Esophagus squamous epithelium (tissue), 5 donors: ENCODE measurements at regions not wholly inside any gene's neighbourhood (a gene's known extent, or its start where the extent isn't known, plus 50 kb on each side); places are given as distances from the start of the nearest gene placed in this dataset.

Source experiments
- DNase-seq: peaks from one replicate; lab custom pipeline; 2025; lab: John Stamatoyannopoulos, UW
- H3K27ac ChIP-seq, 4 donors: fragments of 200-600 bp; sonication (generic); one replicate each; pipeline ENCODE4 v1.5.1; 2016 to 2019; ENCODE audit warnings: mild to moderate bottlenecking in 1 of 4
- H3K27me3 ChIP-seq, 4 donors: fragments of 200-600 bp; sonication (generic); 1 replicate in 3 of 4; 2 replicates in 1 of 4; pipeline versions ENCODE4 v1.5.1 to v1.6.0; 2017 to 2021; ENCODE audit warnings: antibody characterized with exemption in 1 of 4
- H3K36me3 ChIP-seq, 3 donors: fragments of 200-600 bp; sonication (generic); one replicate each; pipeline ENCODE4 v1.5.1; 2016 to 2019
- H3K4me1 ChIP-seq, 3 donors: fragments of 200-600 bp; sonication (generic); one replicate each; pipeline ENCODE4 v1.5.1; 2017 to 2019
- H3K4me3 ChIP-seq, 4 donors: fragments of 200-600 bp; sonication (generic); 1 replicate in 3 of 4; 2 replicates in 1 of 4; pipeline ENCODE4 v1.5.1; 2016 to 2019; ENCODE audit warnings: mild to moderate bottlenecking in 2 of 4, moderate library complexity in 1 of 4
- H3K9me3 ChIP-seq, 3 donors: fragments of 200-600 bp; sonication (generic); one replicate each; pipeline ENCODE4 v1.5.1; 2016 to 2019
- POLR2A ChIP-seq, 4 donors: fragments of 450-650 bp; IDR thresholded peaks; one replicate each; pipeline ENCODE4 v1.6.1; 2017; ENCODE audit warnings: antibody characterized with exemption in 4 of 4, mild to moderate bottlenecking in 4 of 4, moderate library complexity in 3 of 4
- WGBS, 2 donors: methylation state at CpG; one replicate each; pipeline ENCODE4 v1.1.5; 2018; 5-methylcytosine and 5-hydroxymethylcytosine counted together
- intact Hi-C: fragments of 100-400 bp; cut with DNase I; formaldehyde crosslinking; loops from one replicate; pipeline ENCODE4 v1.15.0; 2022
- TF ChIP-seq, protein P1 (sequence below), 6 experiments: fragments of 450-650 bp in 4 of 6; fragments of 200-600 bp in 2 of 6; sonication (generic) in 2 of 6; IDR thresholded peaks; one replicate each; pipeline ENCODE4 v1.5.1; 2016 to 2019; ENCODE audit warnings: antibody characterized with exemption in 6 of 6, mild to moderate bottlenecking in 4 of 6, moderate library complexity in 4 of 6
- donor health status: DM: yes; HTN: yes; CAD: no.

- Histone ChIP-seq H3K27ac (no peak overlapping the region), H3K9me3 (no peaks in the 10 kb centered on the region), H3K27me3 (no peaks in the 10 kb centered on the region), H3K4me1 (no peaks in the 10 kb centered on the region), H3K36me3 (no peaks in the 10 kb centered on the region), H3K4me3 (no peak overlapping the region)
- DNase-seq, result no peak
- no peak for TF ChIP-seq POLR2A (IDR thresholded peaks at IDR 0.05)
- TF ChIP-seq, protein P1, sequence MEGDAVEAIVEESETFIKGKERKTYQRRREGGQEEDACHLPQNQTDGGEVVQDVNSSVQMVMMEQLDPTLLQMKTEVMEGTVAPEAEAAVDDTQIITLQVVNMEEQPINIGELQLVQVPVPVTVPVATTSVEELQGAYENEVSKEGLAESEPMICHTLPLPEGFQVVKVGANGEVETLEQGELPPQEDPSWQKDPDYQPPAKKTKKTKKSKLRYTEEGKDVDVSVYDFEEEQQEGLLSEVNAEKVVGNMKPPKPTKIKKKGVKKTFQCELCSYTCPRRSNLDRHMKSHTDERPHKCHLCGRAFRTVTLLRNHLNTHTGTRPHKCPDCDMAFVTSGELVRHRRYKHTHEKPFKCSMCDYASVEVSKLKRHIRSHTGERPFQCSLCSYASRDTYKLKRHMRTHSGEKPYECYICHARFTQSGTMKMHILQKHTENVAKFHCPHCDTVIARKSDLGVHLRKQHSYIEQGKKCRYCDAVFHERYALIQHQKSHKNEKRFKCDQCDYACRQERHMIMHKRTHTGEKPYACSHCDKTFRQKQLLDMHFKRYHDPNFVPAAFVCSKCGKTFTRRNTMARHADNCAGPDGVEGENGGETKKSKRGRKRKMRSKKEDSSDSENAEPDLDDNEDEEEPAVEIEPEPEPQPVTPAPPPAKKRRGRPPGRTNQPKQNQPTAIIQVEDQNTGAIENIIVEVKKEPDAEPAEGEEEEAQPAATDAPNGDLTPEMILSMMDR (IDR thresholded peaks at IDR 0.05), result no peak
- WGBS, 2 donors, result 47 to 64% methylated on average over 3 of the region's 3 CpGs
- intact Hi-C loops, result no loop called here
Measured at GRCh38 chr9:19527663-19528062, 118.9 kb downstream of the ACER2 start.

GRCh38 chr9:19522558-19522957, 113.7 kb downstream of the ACER2 start:
- Histone ChIP-seq H3K27ac (no peak overlapping the region), H3K9me3 (no peaks in the 10 kb centered on the region), H3K4me1 (no peaks in the 10 kb centered on the region), H3K36me3 (no peaks in the 10 kb centered on the region), H3K27me3 (no peaks in the 10 kb centered on the region), H3K4me3 (no peak overlapping the region)
- WGBS, 2 donors, result 13 to 38% methylated on average over 2 of the region's 2 CpGs
- intact Hi-C loops, result no loop called here
- DNase-seq, result no peak
- no peak for TF ChIP-seq POLR2A (IDR thresholded peaks at IDR 0.05)
- TF ChIP-seq, protein P1 (IDR thresholded peaks at IDR 0.05), result no peak

DNA sequence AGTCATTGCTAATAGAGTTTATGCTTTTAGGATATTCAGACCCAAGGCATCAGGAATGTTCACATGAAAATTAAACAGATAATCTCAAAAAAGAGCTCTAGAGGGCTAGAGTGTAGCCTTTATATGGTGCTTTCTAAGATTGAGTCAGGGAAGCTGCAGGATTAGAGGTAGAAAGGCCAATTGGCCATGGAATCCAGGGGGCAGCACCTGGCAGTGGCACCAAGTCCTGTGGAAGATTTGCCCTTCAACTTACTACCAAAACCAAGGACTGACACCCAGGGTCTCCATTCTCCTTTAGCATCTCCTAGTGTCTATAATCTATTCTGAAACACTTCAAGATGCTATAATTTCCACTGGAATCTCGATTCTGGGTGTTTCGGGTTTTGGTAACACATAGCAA, 112.4 kb downstream of the ACER2 start:
- Histone ChIP-seq H3K27ac (no peak overlapping the region), H3K4me3 (no peak overlapping the region), H3K9me3 (no peaks in the 10 kb centered on the region), H3K36me3 (no peaks in the 10 kb centered on the region), H3K27me3 (no peaks in the 10 kb centered on the region), H3K4me1 (no peaks in the 10 kb centered on the region)
- DNase-seq, result no peak
- intact Hi-C loops, result no loop called here
- 76 to 88% methylated on average over 2 of the region's 2 CpGs for WGBS, 2 donors
- TF ChIP-seq, protein P1 (IDR thresholded peaks at IDR 0.05), result no peak
- no peak for TF ChIP-seq POLR2A (IDR thresholded peaks at IDR 0.05)

DNA sequence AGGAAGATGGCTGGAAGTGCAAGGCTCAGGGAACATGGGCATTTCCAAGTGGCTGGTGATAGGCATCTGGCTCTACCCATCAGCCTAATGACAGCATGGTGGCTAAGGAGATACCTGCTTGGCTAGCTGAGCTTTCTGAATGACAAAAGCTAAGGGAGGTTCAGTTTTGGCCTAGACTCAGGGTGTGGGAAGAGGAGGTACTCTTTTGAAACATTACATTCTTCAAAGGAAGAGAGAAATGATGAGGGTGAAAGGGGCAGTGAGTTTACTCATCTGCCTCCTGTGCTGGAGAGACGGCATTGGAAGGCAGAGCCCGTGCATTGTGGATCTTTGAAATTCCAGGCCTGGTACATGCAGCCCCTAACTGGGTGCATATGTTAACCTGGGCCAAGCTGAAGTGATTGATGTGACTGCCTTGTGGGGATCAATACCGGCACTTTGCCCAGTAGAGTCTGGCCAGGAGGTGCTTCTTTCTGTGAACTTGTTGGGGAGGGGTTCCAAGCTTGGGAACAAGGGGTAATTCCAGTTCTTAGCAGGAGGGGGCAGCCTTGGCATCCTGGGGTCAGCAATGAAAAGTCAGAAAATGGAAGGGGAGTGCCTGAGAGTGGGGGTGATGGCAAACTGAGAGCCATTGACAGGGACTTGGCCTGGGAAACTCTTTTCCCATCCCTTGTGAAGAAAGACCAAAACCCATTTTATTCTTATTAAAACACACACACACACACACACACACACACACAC, 108.6 kb downstream of the ACER2 start:
- no peak for DNase-seq
- intact Hi-C loops, result no loop called here
- H3K4me3 ChIP-seq, result no peak overlapping the region
- H3K36me3 ChIP-seq, result no peaks in the 10 kb centered on the region
- no peaks in the 10 kb centered on the region for H3K9me3 ChIP-seq
- no peak overlapping the region for H3K27ac ChIP-seq
- no peaks in the 10 kb centered on the region for H3K4me1 ChIP-seq
- 71 to 78% methylated on average over 3 of the region's 3 CpGs for WGBS, 2 donors
- TF ChIP-seq, protein P1 (IDR thresholded peaks at IDR 0.05), result peak in 1 of 6 experiments; percentile 20
- no peak for TF ChIP-seq POLR2A (IDR thresholded peaks at IDR 0.05)
- H3K27me3 ChIP-seq, result no peaks in the 10 kb centered on the region

DNA sequence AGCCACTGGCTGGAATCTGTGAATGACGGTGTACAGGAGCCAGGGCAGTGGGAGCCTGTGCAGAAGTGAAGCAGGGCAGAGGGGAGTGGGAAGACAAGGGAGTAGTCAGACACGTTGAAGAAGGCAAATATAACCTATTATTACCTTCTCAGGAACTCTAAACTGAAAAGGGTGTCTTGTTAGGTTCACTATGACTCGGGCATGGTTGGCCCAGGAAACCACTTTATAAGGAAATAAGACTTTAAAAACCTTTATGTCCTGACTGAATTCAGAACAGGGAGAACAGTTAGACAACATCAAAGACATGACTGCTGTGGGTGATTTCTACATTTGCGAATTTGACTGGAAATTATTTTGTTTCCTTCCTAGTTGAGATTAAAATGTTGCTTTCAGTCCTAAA, 107.5 kb downstream of the ACER2 start:
- intact Hi-C loops, result no loop called here
- TF ChIP-seq, protein P1 (IDR thresholded peaks at IDR 0.05), result no peak
- TF ChIP-seq POLR2A (IDR thresholded peaks at IDR 0.05), result no peak
- no peaks in the 10 kb centered on the region for H3K36me3 ChIP-seq
- no peaks in the 10 kb centered on the region for H3K4me1 ChIP-seq
- H3K4me3 ChIP-seq, result no peak overlapping the region
- WGBS, 2 donors, result 66 to 76% methylated on average over 4 of the region's 4 CpGs
- DNase-seq, result no peak
- no peaks in the 10 kb centered on the region for H3K9me3 ChIP-seq
- H3K27ac ChIP-seq, result no peak overlapping the region
- H3K27me3 ChIP-seq, result no peaks in the 10 kb centered on the region
